A673 (cell line): ENCODE measurements at regions not wholly inside any gene's neighbourhood (a gene's known extent, or its start where the extent isn't known, plus 50 kb on each side); places are given as distances from the start of the nearest gene placed in this dataset.

Experiments
- BruUV-seq: library from RNA; stranded (reverse); fragments of 400-500 nt; replicated peaks from 2 replicates; lab custom pipeline; 2021; lab: Mats Ljungman, UMichigan
- CTCF ChIA-PET: fragments of 300-600 bp; sonication (Branson Sonifier 250); formaldehyde crosslinking; loops from one replicate; lab custom pipeline; 2022; ENCODE audit warnings: antibody characterized with exemption; lab: Charles Lee
- POLR2A ChIA-PET: fragments of 300-600 bp; sonication (Branson Sonifier 250); formaldehyde crosslinking; loops from one replicate; lab custom pipeline; 2022; ENCODE audit warnings: antibody characterized with exemption; ENCODE audit not compliant: low non-redundant PET; lab: Charles Lee
- DNase-seq: peaks from one replicate; pipeline ENCODE4 v3.0.0-alpha.2; 2015; ENCODE audit warnings: low spot score
- H3K27ac ChIP-seq: fragments of 200-600 bp; sonication (generic); 2 replicates; pipeline ENCODE4 v1.5.1; 2016; ENCODE audit warnings: mixed run types, low read depth, mild to moderate bottlenecking, mixed read lengths, antibody characterized with exemption, low read length; ENCODE audit not compliant: poor library complexity, severe bottlenecking
- H3K27me3 ChIP-seq: fragments of 200-600 bp; sonication (generic); replicated peaks from 2 replicates; pipeline ENCODE4 v1.6.1; 2017; ENCODE audit warnings: mixed run types, low read depth, mild to moderate bottlenecking, mixed read lengths, antibody characterized with exemption, low read length; ENCODE audit not compliant: insufficient read depth, poor library complexity
- H3K36me3 ChIP-seq: fragments of 200-600 bp; sonication (generic); 2 replicates; pipeline ENCODE4 v1.6.1; 2016; ENCODE audit warnings: mixed run types, mild to moderate bottlenecking, mixed read lengths, antibody characterized with exemption, low read length; ENCODE audit not compliant: insufficient read depth, poor library complexity, severe bottlenecking
- H3K4me1 ChIP-seq: fragments of 200-600 bp; sonication (generic); 2 replicates; pipeline ENCODE4 v1.6.1; 2017; ENCODE audit warnings: mixed run types, mild to moderate bottlenecking, mixed read lengths, antibody characterized with exemption, low read length; ENCODE audit not compliant: insufficient read depth, poor library complexity, severe bottlenecking
- H3K4me3 ChIP-seq: fragments of 200-600 bp; sonication (generic); 2 replicates; pipeline ENCODE4 v1.5.1; 2016; ENCODE audit warnings: low read depth, mixed run types, mild to moderate bottlenecking, mixed read lengths, low read length; ENCODE audit not compliant: poor library complexity, severe bottlenecking
- H3K9me3 ChIP-seq: fragments of 200-600 bp; sonication (generic); 2 replicates; pipeline ENCODE4 v1.6.1; 2016; ENCODE audit warnings: mixed run types, low read depth, mild to moderate bottlenecking, mixed read lengths, antibody characterized with exemption, low read length; ENCODE audit not compliant: poor library complexity, severe bottlenecking
- EZH2 ChIP-seq: fragments of 200-600 bp; sonication (generic); IDR thresholded peaks from 2 replicates; pipeline ENCODE4 v1.6.1; 2017; ENCODE audit warnings: borderline replicate concordance, low read depth, mild to moderate bottlenecking, mixed read lengths, antibody characterized with exemption, low read length; ENCODE audit not compliant: poor library complexity, severe bottlenecking
- intact Hi-C: fragments of 100-400 bp; cut with micrococcal nuclease; formaldehyde crosslinking; loops from one replicate; pipeline ENCODE4 v1.10.0; 2022; ENCODE audit not compliant: unreplicated experiment
- TF ChIP-seq, protein P1 (sequence below): fragments of 300-800, 200-600 bp; sonication (generic); conservative IDR thresholded peaks from 2 replicates; pipeline ENCODE4 v1.5.1; 2017; ENCODE audit warnings: low read depth, mild to moderate bottlenecking, antibody characterized with exemption, low read length, moderate library complexity, mixed read lengths

DNA sequence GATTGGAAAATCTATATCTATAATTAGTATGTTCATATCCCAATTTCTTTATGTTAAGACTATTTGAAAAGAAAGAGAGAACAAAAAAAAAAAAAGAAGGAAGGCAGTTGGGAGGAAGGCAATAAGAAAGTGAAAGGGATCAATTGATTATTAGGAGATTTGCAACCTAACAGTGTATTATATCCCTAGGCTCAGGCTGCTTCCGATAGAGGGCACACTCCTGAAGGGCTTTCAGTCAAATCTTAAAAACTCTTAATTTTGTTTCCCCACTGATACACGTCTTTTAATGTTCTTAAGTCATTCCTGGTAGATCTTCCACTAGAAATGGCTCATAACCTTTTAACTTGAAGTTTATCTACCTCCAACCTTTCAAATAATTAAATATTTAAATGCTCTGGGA lies 763.9 kb downstream of the BCL11A start:
- TF ChIP-seq, protein P1, sequence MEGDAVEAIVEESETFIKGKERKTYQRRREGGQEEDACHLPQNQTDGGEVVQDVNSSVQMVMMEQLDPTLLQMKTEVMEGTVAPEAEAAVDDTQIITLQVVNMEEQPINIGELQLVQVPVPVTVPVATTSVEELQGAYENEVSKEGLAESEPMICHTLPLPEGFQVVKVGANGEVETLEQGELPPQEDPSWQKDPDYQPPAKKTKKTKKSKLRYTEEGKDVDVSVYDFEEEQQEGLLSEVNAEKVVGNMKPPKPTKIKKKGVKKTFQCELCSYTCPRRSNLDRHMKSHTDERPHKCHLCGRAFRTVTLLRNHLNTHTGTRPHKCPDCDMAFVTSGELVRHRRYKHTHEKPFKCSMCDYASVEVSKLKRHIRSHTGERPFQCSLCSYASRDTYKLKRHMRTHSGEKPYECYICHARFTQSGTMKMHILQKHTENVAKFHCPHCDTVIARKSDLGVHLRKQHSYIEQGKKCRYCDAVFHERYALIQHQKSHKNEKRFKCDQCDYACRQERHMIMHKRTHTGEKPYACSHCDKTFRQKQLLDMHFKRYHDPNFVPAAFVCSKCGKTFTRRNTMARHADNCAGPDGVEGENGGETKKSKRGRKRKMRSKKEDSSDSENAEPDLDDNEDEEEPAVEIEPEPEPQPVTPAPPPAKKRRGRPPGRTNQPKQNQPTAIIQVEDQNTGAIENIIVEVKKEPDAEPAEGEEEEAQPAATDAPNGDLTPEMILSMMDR = no peak
- no peak overlapping the region for H3K27ac ChIP-seq
- no TSS peak for BruUV-seq
- H3K27me3 ChIP-seq = no peaks in the 10 kb centered on the region
- H3K4me1 ChIP-seq = no peaks in the 10 kb centered on the region
- DNase-seq = no peak
- H3K36me3 ChIP-seq = no peaks in the 10 kb centered on the region
- intact Hi-C loops = no loop called here
- H3K4me3 ChIP-seq = no peak overlapping the region
- no peaks in the 10 kb centered on the region for H3K9me3 ChIP-seq
- ChIA-PET POLR2A (no interaction called here), CTCF (no interaction called here)

DNA sequence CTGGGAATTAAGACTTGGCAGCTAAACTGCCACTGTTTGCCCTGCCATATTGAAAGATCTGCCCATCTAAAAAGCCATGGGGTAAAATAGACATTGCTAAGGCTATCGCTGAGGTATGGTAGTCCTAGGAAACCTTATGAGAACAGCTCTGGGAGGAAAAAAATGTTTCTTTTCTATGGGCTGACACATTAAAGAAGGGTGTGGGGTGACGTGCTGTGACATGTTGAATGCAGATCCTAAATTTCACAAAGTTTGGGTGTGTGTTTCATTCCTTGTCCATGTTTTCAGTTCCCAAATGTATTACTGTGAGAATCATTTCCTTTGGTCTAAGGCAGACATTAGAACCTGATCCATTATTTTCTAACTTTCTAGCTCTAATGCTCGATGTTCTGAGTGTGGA lies 766.4 kb downstream of the BCL11A start:
- TF ChIP-seq EZH2 = no peak
- TF ChIP-seq, protein P1 = no peak
- Histone ChIP-seq H3K9me3 (no peaks in the 10 kb centered on the region), H3K4me3 (no peak overlapping the region), H3K27ac (no peak overlapping the region), H3K4me1 (no peaks in the 10 kb centered on the region), H3K36me3 (no peaks in the 10 kb centered on the region), H3K27me3 (no peaks in the 10 kb centered on the region)
- ChIA-PET CTCF (no interaction called here), POLR2A (no interaction called here)
- intact Hi-C loops = no loop called here
- no TSS peak for BruUV-seq
- DNase-seq = no peak

DNA sequence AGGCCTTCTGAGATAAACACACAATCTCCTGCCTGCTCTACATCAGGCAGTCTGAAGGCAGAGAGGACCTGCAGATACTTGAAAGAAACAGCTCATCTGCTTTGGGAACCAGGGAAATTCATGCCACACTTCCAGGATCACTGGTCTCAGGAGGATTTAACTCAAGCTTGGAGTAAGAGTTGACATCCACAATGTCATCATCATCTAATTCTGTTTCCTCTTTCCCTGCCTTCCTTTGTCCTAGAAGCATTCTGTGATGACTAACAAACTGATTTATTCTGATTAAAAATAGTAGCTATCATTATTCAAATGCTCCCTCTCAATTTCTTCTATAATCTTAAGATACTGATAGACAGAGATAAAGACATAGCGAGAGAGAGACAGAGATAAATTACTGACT lies 766.8 kb downstream of the BCL11A start:
- no peak for DNase-seq
- ChIA-PET CTCF (no interaction called here), POLR2A (no interaction called here)
- Histone ChIP-seq H3K27me3 (no peaks in the 10 kb centered on the region), H3K27ac (no peak overlapping the region), H3K36me3 (no peaks in the 10 kb centered on the region), H3K4me3 (no peak overlapping the region), H3K9me3 (no peaks in the 10 kb centered on the region), H3K4me1 (no peaks in the 10 kb centered on the region)
- no TSS peak for BruUV-seq
- intact Hi-C loops = no loop called here
- no peak for TF ChIP-seq EZH2
- TF ChIP-seq, protein P1 = no peak
